Aorta (tissue), 5 donors: ENCODE measurements at regions not wholly inside any gene's neighbourhood (a gene's known extent, or its start where the extent isn't known, plus 50 kb on each side); places are given as distances from the start of the nearest gene placed in this dataset.

ENCODE experiments used
- ATAC-seq: fragments of 200-7000 bp; cut with Tn5 transposase; one replicate; pipeline ENCODE4 v1.9.1; 2022; ENCODE audit warnings: moderate library complexity; ENCODE audit not compliant: low FRiP score
- DNase-seq, 2 donors: peaks; one replicate each; pipeline ENCODE4 v3.0.0-alpha.2; 2020
- H3K27ac ChIP-seq, 2 donors: one replicate each; pipeline ENCODE4 v1.5.1; 2013; ENCODE audit warnings: low read length in 2 of 2, mild to moderate bottlenecking in 2 of 2, moderate library complexity in 2 of 2, control low read depth in 1 of 2, inconsistent platforms in 1 of 2, low read depth in 1 of 2
- H3K27me3 ChIP-seq, 2 donors: one replicate each; pipeline ENCODE4 v1.6.1; 2013; ENCODE audit warnings: control low read depth in 1 of 2, low read length in 1 of 2, mild to moderate bottlenecking in 1 of 2, moderate library complexity in 1 of 2; ENCODE audit not compliant: insufficient read depth in 2 of 2, control insufficient read depth in 1 of 2
- H3K36me3 ChIP-seq, 2 donors: one replicate each; pipeline ENCODE4 v1.6.1; 2013; ENCODE audit warnings: control low read depth in 1 of 2, low read length in 1 of 2, mild to moderate bottlenecking in 1 of 2; ENCODE audit not compliant: insufficient read depth in 2 of 2, control insufficient read depth in 1 of 2
- H3K4me1 ChIP-seq, 2 donors: one replicate each; pipeline ENCODE4 v1.6.1; 2013; ENCODE audit warnings: low read length in 2 of 2, control low read depth in 1 of 2, mild to moderate bottlenecking in 1 of 2, moderate library complexity in 1 of 2; ENCODE audit not compliant: insufficient read depth in 2 of 2, control insufficient read depth in 1 of 2
- H3K4me3 ChIP-seq, 2 donors: one replicate each; pipeline ENCODE4 v1.5.1; 2013; ENCODE audit warnings: low read length in 2 of 2, control low read depth in 1 of 2, mild to moderate bottlenecking in 1 of 2
- H3K9me3 ChIP-seq: one replicate; pipeline ENCODE4 v1.6.1; 2013; ENCODE audit warnings: mild to moderate bottlenecking, low read length; ENCODE audit not compliant: control insufficient read depth
- WGBS, 2 donors: extraction: QIAGEN DNeasy Blood & Tissue Kit; methylation state at CpG; one replicate each; pipeline ENCODE4 v1.1.7; 2013; 5-methylcytosine and 5-hydroxymethylcytosine counted together
- intact Hi-C, 2 donors: fragments of 100-400 bp; cut with DNase I; formaldehyde crosslinking; loops; one replicate each; pipeline versions ENCODE4 v1.14.2 to v1.15.0; 2022
- donor health status: healthy with polysubstance abuse.
- donor health status: Bipolar disorder and iron deficiency.
- donor health status: DM: no; HTN: no; CAD: no.
- donor health status: DM: no; HTN: no; CAD: no.
- donor health status: DM: yes; HTN: yes; CAD: no.

DNA sequence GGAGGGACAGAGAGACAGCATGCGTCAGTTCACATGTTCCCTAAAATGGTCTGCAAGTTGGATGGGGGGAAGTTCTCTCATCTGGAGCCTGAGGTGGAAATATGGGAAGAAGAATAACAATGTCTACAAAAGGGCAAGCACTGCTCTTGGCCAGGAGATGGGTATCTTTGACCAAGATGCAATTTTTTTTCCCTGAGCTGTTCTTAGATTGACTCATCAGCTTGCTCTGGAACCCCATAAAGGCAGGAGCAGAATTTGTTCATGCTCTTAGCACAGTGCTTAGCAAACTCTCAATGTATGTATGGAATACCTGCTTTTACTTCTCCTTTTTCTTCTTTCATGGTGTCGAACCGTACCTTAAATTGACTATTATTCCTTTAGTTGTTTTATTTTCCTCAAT is 90.5 kb upstream of the ZNF827 start:
- no peaks in the 10 kb centered on the region for H3K36me3 ChIP-seq
- no peak overlapping the region for H3K27ac ChIP-seq
- no peak for DNase-seq
- ATAC-seq: no peak
- intact Hi-C loops: no loop called here
- no peaks in the 10 kb centered on the region for H3K9me3 ChIP-seq
- no peaks in the 10 kb centered on the region for H3K4me1 ChIP-seq
- no peaks in the 10 kb centered on the region for H3K27me3 ChIP-seq
- H3K4me3 ChIP-seq: no peak overlapping the region
- WGBS, 2 donors: 88 to 93% methylated on average over 3 of the region's 3 CpGs

DNA sequence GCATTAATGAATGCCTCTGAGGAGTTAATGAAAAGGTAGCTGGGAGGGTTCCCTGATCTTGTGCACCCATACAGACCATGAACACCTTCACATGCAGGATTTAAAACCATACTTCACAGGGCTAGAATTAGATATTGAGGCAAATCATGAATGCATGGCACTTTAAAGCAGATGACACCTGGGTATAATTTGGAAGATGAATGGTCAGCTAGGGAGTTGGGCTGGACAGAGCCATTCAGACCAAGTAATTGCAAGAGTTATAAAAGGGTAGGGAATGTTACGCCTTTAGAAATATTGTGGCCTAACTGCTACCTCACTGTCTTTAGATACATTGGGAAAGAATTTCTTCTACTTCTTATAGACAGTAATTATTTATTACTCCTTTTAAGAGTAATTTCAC is 89.1 kb upstream of the ZNF827 start:
- Histone ChIP-seq H3K27me3 (no peaks in the 10 kb centered on the region), H3K4me1 (no peaks in the 10 kb centered on the region), H3K4me3 (no peak overlapping the region), H3K27ac (no peak overlapping the region), H3K9me3 (no peaks in the 10 kb centered on the region), H3K36me3 (no peaks in the 10 kb centered on the region)
- WGBS, 2 donors: 96% methylated on average over 1 of the region's 1 CpG
- ATAC-seq: no peak
- intact Hi-C loops: no loop called here
- no peak for DNase-seq

DNA sequence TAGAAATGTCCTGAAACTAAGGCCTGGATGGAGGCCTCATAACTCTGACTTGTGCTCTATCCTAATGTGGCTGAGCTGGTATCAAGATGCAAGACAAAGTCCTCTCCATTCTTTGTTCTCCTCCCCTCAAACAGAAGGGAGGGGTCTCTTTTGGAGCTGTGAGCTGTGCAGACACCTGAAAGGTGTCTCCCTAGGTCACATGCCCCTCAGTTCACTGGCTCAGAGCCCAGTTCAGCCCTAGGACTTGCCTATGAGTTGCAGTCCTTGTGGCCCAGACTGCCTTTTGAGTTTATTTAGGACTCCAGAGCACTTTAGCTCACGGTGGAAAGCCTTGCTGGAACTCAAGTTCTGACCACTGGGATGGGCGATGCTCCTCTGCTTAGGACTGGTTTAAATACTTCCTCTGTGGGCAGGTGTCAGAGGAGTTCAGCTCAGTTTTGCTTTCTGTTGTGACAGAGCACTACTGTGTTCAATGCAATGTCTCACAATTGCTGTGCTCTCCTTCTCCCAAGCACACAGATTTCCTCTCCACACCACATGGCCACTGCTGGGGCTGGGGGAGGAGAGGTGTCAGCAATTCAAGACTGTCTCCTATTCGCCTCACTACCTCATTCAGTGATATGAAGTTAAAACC is 84.8 kb upstream of the ZNF827 start:
- no peak overlapping the region for H3K27ac ChIP-seq
- H3K27me3 ChIP-seq: no peaks in the 10 kb centered on the region
- no peaks in the 10 kb centered on the region for H3K9me3 ChIP-seq
- intact Hi-C loops: no loop called here
- 86 to 89% methylated on average over 3 of the region's 3 CpGs for WGBS, 2 donors
- no peaks in the 10 kb centered on the region for H3K36me3 ChIP-seq
- no peak overlapping the region for H3K4me3 ChIP-seq
- no peak for DNase-seq
- no peak for ATAC-seq
- no peaks in the 10 kb centered on the region for H3K4me1 ChIP-seq

- H3K27me3 ChIP-seq: no peaks in the 10 kb centered on the region
- no peaks in the 10 kb centered on the region for H3K9me3 ChIP-seq
- ATAC-seq (no peak), DNase-seq (no peak)
- no peak overlapping the region for H3K4me3 ChIP-seq
- intact Hi-C loops: no loop called here
- no peaks in the 10 kb centered on the region for H3K4me1 ChIP-seq
- H3K27ac ChIP-seq: no peak overlapping the region
- H3K36me3 ChIP-seq: no peaks in the 10 kb centered on the region
Observed at GRCh38 chr4:146022541-146022940, 83.9 kb upstream of the ZNF827 start.

- Histone ChIP-seq H3K36me3 (no peaks in the 10 kb centered on the region), H3K4me3 (no peak overlapping the region), H3K9me3 (no peaks in the 10 kb centered on the region), H3K27ac (no peak overlapping the region), H3K4me1 (no peaks in the 10 kb centered on the region), H3K27me3 (no peaks in the 10 kb centered on the region)
- WGBS, 2 donors: 82 to 87% methylated on average over 1 of the region's 1 CpG
- ATAC-seq: no peak
- DNase-seq: no peak
- intact Hi-C loops: no loop called here
Observed at GRCh38 chr4:146018247-146018646, 79.6 kb upstream of the ZNF827 start.

DNA sequence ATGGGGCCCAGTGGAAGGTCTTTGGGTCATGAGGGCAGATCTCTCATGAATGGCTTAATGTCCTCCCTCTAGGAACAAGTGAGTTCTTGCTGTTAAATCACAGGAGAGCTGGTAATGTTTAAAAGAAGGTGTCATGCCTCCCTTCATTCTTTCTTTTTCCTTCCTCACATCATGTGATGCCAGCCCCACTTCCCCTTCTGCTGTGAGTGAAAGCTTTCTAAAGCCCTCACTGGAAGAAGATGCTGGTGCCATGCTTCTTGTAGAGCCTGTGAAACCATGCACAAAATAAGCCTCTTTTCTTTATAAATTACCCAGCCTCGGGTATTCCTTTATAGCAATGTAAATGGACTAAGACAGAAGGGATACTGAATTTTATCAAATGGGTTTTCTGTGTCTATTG is 66.1 kb upstream of the ZNF827 start:
- WGBS, 2 donors: 78% methylated on average over 1 of the region's 1 CpG; no CpG with 5 or more reads in 1 of the 2 donors
- no peak for ATAC-seq
- Histone ChIP-seq H3K4me1 (no peaks in the 10 kb centered on the region), H3K27me3 (no peaks in the 10 kb centered on the region), H3K4me3 (no peak overlapping the region), H3K36me3 (no peaks in the 10 kb centered on the region), H3K27ac (no peak overlapping the region), H3K9me3 (peaks cover 3% of the 10 kb centered on the region)
- intact Hi-C loops: no loop called here
- no peak for DNase-seq

DNA sequence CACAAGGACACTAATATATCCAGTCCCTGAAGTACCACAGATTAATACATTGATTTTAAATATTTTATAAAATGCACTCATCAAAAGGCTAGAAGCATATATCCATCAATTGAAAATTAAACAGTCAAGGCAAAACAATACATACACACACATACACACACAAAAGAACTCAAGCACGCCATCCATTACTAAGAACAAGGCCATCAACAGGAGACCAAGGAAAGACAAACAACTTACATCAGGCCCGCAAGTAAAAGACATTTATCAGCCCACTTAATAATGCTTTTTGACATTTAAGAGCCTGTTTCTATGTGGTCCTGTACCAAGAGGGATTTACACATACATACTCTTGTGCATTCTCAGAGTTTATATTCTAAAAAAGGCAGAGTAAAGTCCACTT is 50.0 kb upstream of the ZNF827 start:
- ATAC-seq: no peak
- 21 to 37% methylated on average over 2 of the region's 2 CpGs for WGBS, 2 donors
- Histone ChIP-seq H3K36me3 (no peaks in the 10 kb centered on the region), H3K9me3 (no peaks in the 10 kb centered on the region), H3K4me3 (no peak overlapping the region), H3K27ac (no peak overlapping the region), H3K27me3 (no peaks in the 10 kb centered on the region), H3K4me1 (no peaks in the 10 kb centered on the region)
- DNase-seq: no peak
- intact Hi-C loops: no loop called here
